Stimulated activated CD8-positive, alpha-beta memory T cell treated with anti-CD3 and anti-CD28 coated beads, Interleukin-12 subunit alpha, Interleukin-12 subunit beta, amount 100 ng/mL, for 24 hours (primary cell): ENCODE measurements at regions not wholly inside any gene's neighbourhood (a gene's known extent, or its start where the extent isn't known, plus 50 kb on each side); places are given as distances from the start of the nearest gene placed in this dataset.

ENCODE experiments used
- DNase-seq: peaks from one replicate; pipeline ENCODE4 v3.0.0-alpha.2; 2020; ENCODE audit errors: extremely low read depth

- no peak for DNase-seq
These were observed 151.2 kb downstream of the FGF9 start for GRCh38 chr13:21822029-21822428.

DNA sequence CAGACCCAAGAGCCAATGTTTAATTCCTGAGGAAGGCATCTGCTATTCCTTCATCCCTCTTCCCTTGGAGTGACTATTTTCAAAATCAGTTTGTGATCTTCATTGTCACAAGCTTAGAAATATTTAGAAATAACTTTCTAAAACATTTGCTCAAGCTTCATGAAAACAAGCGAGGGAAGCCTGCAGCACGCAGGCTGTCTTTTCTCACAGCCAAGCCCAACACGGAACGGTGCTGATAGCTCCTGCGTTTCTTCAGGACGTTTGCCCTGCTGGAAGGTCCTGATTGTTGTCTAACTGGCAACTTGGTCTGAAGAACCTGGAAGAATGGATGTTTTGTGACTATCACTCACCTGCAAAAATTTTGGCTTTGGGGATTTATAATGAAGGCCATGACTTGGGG lies 152.5 kb downstream of the FGF9 start:
- DNase-seq = no peak

GRCh38 chr13:21823949-21824348 lies 153.1 kb downstream of the FGF9 start:
- no peak for DNase-seq

DNA sequence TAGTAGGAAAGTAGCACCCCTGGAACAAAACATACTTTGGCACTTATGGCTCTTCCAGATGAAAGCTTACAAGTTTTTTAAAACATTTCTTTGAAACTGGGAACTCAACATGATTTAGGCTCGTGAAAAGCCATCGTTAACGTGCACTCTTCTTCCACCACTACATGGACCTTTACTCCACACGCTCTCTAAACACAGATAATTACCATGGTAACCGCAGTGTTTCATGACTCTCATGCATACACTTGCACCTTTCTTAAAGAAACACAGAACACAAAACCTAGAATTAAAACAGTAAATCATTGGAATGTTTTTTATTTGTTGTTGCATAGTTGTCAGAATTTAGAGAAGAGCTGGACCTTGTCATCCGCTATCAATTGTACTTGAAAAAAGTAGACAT lies 154.3 kb downstream of the FGF9 start:
- no peak for DNase-seq

DNA sequence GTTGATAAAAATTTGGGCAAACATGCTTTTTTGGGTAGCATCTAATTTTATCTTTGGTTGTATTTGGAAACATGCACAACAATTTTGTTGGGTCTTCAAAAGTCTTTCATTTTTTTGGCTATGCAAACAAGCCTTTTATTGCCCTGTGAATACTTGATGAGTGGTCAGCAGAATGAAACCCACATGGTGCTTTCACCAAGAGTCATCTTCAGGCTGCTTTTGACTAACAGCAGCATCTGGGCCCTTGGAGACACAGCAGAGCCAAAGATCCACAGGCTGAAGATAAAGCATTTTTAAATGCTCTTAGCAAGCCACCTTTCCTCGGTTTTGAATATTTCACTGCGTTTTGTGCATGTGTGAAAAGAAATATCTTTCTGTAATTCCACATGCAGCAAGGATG lies 154.9 kb downstream of the FGF9 start:
- no peak for DNase-seq

- no peak for DNase-seq
These were observed 155.5 kb downstream of the FGF9 start for GRCh38 chr13:21826214-21827015.

DNA sequence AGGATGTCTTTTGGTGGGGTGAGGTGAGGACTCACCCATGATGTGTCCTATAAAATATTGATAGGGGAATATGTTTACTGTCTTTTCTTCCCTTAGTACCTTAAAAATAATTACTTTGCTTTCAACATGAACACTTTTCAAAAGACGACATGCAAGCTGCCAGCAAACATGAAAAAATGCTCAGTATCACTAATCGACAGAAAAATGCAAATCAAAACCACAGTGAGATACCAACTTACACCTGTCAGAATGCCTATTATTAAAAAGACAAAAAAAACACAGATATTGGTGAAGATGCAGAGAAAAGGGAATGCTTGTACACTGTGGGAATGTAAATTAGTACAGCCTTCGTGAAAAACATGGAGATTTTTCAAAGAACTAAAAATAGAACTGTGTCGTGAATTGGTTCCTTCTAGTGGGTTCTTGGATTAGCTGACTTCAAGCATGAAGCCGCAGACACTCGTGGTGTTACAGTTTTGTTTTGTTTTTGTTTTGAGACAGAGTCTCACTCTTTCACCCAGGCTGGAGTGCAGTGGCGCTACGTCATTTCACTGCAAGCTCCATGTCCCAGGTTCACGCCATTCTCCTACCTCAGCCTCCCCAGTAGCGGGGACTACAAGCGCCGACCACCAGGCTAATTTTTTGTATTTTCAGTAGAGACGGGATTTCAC lies 160.9 kb downstream of the FGF9 start:
- DNase-seq = no peak

GRCh38 chr13:21833921-21834320 lies 163.0 kb downstream of the FGF9 start:
- DNase-seq = no peak

GRCh38 chr13:21834521-21834920 lies 163.6 kb downstream of the FGF9 start:
- DNase-seq = no peak

- no peak for DNase-seq
These were observed 166.4 kb downstream of the FGF9 start for GRCh38 chr13:21837288-21837687.

DNA sequence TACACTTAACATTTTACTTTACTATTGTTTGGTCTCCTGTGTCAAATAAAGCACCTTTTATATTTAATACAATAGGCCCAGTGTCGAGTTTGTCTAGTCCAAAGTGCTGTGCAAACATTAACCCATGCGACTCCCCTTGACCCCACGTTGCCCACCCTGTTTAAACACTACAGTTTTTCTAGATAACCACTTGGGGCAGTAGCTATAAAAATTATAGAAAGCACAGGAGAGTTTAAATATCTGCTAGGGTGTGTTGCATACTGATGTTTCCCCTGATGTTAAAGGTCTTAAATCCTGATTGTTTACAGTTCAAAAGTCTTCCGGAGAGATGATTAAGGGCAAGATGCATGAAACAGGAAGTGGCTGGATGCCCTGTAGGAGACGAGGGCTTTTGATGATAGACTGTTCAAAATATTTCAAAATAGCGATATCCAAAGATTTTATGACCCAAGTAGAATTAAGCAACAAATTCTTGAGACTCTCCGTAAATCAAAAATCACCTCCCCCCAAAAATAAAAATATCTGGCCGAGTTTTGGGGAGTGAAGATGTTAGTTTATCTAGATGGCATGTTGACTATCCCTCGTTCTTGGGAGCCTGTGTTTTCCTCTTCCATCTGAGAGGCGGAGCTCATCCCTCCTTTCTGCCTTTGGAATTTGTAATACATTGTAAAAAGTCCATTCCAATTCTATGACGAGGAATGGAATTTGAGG lies 167.1 kb downstream of the FGF9 start:
- DNase-seq = no peak

DNA sequence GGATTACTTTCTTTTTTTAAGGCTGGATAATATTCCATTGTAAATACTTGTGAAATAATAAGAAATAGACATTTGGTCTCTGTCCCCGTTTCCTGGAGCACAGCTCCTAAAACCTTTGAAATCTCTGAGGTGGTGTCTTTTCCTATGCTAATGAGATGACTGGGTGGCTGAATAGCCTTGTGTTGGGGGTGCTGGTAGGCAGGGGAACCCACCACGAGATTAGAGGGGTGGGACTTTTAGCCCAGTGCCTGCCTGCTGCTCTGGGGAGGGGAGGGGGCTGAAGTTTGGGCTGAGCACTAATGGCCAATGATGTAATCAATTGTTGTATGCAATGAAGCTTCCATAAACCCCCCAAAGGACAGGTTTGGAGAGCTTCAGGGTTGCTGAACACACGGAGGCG lies 175.7 kb downstream of the FGF9 start:
- no peak for DNase-seq

DNA sequence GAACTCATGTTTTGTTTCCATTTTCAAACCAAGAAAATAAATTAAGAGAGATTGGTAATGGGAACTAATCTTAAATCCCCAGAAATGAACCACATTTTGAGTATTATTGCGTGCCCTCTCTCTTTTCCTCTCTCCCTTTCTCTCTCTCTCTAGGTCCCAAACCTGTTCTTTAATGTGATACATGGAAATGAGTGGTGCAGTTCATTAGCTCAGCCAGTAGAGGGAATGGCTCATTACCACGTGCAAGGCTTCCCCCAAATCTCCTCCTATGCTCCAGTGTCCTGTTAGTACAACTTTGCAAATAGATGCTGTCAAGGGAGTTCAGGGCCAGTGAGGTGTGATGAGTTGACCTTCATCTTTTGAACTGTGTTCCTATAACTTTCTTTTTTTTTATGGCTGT lies 178.4 kb downstream of the FGF9 start:
- DNase-seq = no peak

- no peak for DNase-seq
These were observed 179.4 kb downstream of the FGF9 start for GRCh38 chr13:21850013-21851006.

DNA sequence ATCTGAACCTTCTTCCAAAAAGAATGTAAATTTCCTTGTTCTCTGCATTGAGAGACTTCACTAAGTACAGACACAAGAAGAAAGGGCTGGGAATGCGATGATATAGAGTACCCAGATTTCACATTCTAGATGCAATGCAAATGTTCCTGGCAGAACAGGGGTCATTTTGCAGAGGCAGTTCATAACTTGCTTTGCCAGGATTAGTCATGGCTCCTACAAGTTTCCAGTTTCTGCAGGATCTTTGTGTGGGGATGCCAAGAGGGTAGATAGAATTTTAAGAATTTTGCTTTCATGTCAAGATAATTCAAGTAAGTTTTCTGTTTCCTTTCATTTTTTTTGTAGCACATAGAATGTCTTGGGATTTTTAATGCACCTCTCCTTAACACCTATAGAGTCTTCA lies 181.2 kb downstream of the FGF9 start:
- no peak for DNase-seq

DNA sequence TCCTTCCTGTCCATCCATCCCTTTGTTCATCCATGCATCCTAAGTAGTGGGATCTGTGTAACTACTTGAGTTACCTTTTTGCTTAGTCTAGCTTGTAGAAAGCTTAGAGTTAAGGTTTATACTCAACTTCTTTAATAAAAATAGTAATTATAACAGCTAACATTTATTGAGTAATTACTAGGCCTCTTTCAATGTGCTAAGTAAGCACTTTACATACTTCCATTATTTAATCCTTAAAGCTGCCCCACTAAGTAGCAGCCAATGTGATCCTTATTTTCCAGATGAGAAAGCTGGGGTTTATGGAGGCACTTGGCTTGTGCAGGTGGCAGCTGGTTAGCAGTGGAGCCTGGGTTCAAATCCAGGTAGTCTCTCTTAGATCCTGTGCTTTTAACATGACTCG lies 182.9 kb downstream of the FGF9 start:
- no peak for DNase-seq

GRCh38 chr13:21868823-21869222 lies 197.9 kb downstream of the FGF9 start:
- DNase-seq = no peak

- no peak for DNase-seq
These were observed 200.5 kb downstream of the FGF9 start for GRCh38 chr13:21871382-21871781.

DNA sequence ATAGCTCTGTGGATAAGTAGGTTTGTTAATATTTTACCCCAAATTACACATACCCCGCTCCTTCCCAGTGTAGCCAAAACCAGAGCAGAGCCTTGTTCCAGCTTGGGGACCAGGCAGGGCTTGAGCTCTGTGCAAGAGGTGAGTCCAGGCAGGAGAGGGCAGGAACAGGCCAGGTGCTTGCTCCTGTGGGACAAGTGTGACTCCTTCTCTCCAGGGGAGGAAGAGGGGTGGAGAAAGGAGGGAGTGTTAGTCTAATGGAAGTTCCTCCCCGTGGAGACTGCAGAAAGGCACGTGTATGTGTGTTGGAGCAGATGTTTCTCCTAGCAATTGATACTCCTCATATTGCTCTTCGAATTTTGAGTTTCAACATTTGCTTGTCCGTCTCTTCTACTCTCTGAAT lies 201.0 kb downstream of the FGF9 start:
- no peak for DNase-seq

- no peak for DNase-seq
These were observed 201.9 kb downstream of the FGF9 start for GRCh38 chr13:21872795-21873194.

- no peak for DNase-seq
These were observed 204.2 kb downstream of the FGF9 start for GRCh38 chr13:21875116-21875515.
